Activated T-cell treated with anti-CD3 and anti-CD28 coated beads, Interleukin-2, amount 50 U/mL, for 4 hours (primary cell): ENCODE measurements at regions not wholly inside any gene's neighbourhood (a gene's known extent, or its start where the extent isn't known, plus 50 kb on each side); places are given as distances from the start of the nearest gene placed in this dataset.
A peak's percentile ranks its signal among the peaks of the same experiment; 100 is the strongest.
"Not testable (repeated sequence)": the region's sequence is repeated elsewhere in the genome, so short reads cannot be mapped to it uniquely, and the experiment has no call there.

Experiments used
- ATAC-seq, 2 donors: fragments of 200-7000 bp; cut with Tn5 transposase; one replicate each; pipeline ENCODE4 v1.10.0; 2021
- DNase-seq: peaks from one replicate; pipeline ENCODE4 v3.0.0-alpha.2; 2020
- H3K27me3 Mint-ChIP-seq: one replicate; pipeline ENCODE4 v1.8.0; 2021; ENCODE audit warnings: low read depth, mixed read lengths
- H3K36me3 Mint-ChIP-seq: one replicate; pipeline ENCODE4 v1.8.0; 2022; ENCODE audit warnings: mixed read lengths; ENCODE audit not compliant: insufficient read depth
- H3K4me1 Mint-ChIP-seq: one replicate; pipeline ENCODE4 v1.8.0; 2021; ENCODE audit warnings: low read depth, mixed read lengths
- H3K4me3 Mint-ChIP-seq: one replicate; pipeline ENCODE4 v1.8.0; 2021; ENCODE audit warnings: mild to moderate bottlenecking, moderate library complexity, mixed read lengths
- H3K9me3 Mint-ChIP-seq: one replicate; pipeline ENCODE4 v1.8.0; 2021; ENCODE audit warnings: mixed read lengths

- no peaks in the 10 kb centered on the region for H3K4me1 Mint-ChIP-seq
- ATAC-seq (no peak), DNase-seq (no peak)
- H3K9me3 Mint-ChIP-seq: no peaks in the 10 kb centered on the region
- H3K36me3 Mint-ChIP-seq: no peaks in the 10 kb centered on the region
- peaks cover 5% of the 10 kb centered on the region for H3K27me3 Mint-ChIP-seq
- no peak overlapping the region for H3K4me3 Mint-ChIP-seq
Observed at GRCh38 chr15:84400017-84400740, 164.6 kb downstream of the GOLGA6L4 start.

- ATAC-seq (no peak), DNase-seq (no peak)
- no peaks in the 10 kb centered on the region for H3K9me3 Mint-ChIP-seq
- H3K4me3 Mint-ChIP-seq: no peak overlapping the region
- no peaks in the 10 kb centered on the region for H3K4me1 Mint-ChIP-seq
- H3K36me3 Mint-ChIP-seq: no peaks in the 10 kb centered on the region
- H3K27me3 Mint-ChIP-seq: peaks cover 4% of the 10 kb centered on the region
Observed at GRCh38 chr15:84400820-84401219, 165.2 kb downstream of the GOLGA6L4 start.

GRCh38 chr15:84401461-84401860 is 165.9 kb downstream of the GOLGA6L4 start:
- not testable (repeated sequence) for H3K4me3 Mint-ChIP-seq, ATAC-seq, H3K36me3 Mint-ChIP-seq, DNase-seq, H3K27me3 Mint-ChIP-seq, H3K9me3 Mint-ChIP-seq, H3K4me1 Mint-ChIP-seq

- not testable (repeated sequence) for H3K9me3 Mint-ChIP-seq, H3K27me3 Mint-ChIP-seq, ATAC-seq, H3K4me3 Mint-ChIP-seq, H3K36me3 Mint-ChIP-seq, DNase-seq, H3K4me1 Mint-ChIP-seq
Observed at GRCh38 chr15:84401891-84402840, 166.6 kb downstream of the GOLGA6L4 start.

GRCh38 chr15:84402856-84403608 is 167.5 kb downstream of the GOLGA6L4 start:
- H3K4me3 Mint-ChIP-seq: no peak overlapping the region
- DNase-seq: no peak
- H3K36me3 Mint-ChIP-seq: no peaks in the 10 kb centered on the region
- H3K27me3 Mint-ChIP-seq: peaks cover 4% of the 10 kb centered on the region
- H3K9me3 Mint-ChIP-seq: no peaks in the 10 kb centered on the region
- H3K4me1 Mint-ChIP-seq: no peaks in the 10 kb centered on the region
- ATAC-seq: no peak

GRCh38 chr15:84409357-84409756 is 173.8 kb downstream of the GOLGA6L4 start:
- not testable (repeated sequence) for H3K36me3 Mint-ChIP-seq, ATAC-seq, H3K27me3 Mint-ChIP-seq, H3K4me1 Mint-ChIP-seq, H3K4me3 Mint-ChIP-seq, DNase-seq, H3K9me3 Mint-ChIP-seq

GRCh38 chr15:84421513-84422181 is 179.2 kb upstream of the ZSCAN2 start:
- ATAC-seq, H3K36me3 Mint-ChIP-seq, DNase-seq, H3K9me3 Mint-ChIP-seq, H3K4me3 Mint-ChIP-seq, H3K4me1 Mint-ChIP-seq, H3K27me3 Mint-ChIP-seq: not testable (repeated sequence)

GRCh38 chr15:84425327-84425726 is 175.5 kb upstream of the ZSCAN2 start:
- H3K9me3 Mint-ChIP-seq, H3K27me3 Mint-ChIP-seq, H3K4me3 Mint-ChIP-seq, ATAC-seq, H3K4me1 Mint-ChIP-seq, DNase-seq, H3K36me3 Mint-ChIP-seq: not testable (repeated sequence)

GRCh38 chr15:84473305-84473877 is 127.4 kb upstream of the ZSCAN2 start:
- ATAC-seq, H3K4me1 Mint-ChIP-seq, H3K9me3 Mint-ChIP-seq, H3K4me3 Mint-ChIP-seq, DNase-seq, H3K36me3 Mint-ChIP-seq, H3K27me3 Mint-ChIP-seq: not testable (repeated sequence)

- not testable (repeated sequence) for H3K9me3 Mint-ChIP-seq, DNase-seq, H3K4me1 Mint-ChIP-seq, ATAC-seq, H3K36me3 Mint-ChIP-seq, H3K27me3 Mint-ChIP-seq, H3K4me3 Mint-ChIP-seq
Observed at GRCh38 chr15:84476364-84477033, 124.3 kb upstream of the ZSCAN2 start.

- not testable (repeated sequence) for DNase-seq, H3K4me3 Mint-ChIP-seq, H3K36me3 Mint-ChIP-seq, H3K4me1 Mint-ChIP-seq, H3K27me3 Mint-ChIP-seq, H3K9me3 Mint-ChIP-seq
- peak; percentile 93 to 96 for ATAC-seq
Observed at GRCh38 chr15:84477550-84477949, 123.3 kb upstream of the ZSCAN2 start.

- H3K27me3 Mint-ChIP-seq, H3K4me3 Mint-ChIP-seq, H3K36me3 Mint-ChIP-seq, H3K9me3 Mint-ChIP-seq, ATAC-seq, H3K4me1 Mint-ChIP-seq, DNase-seq: not testable (repeated sequence)
Observed at GRCh38 chr15:84480174-84480681, 120.6 kb upstream of the ZSCAN2 start.

GRCh38 chr15:84483859-84484258 is 117.0 kb upstream of the ZSCAN2 start:
- not testable (repeated sequence) for ATAC-seq, H3K27me3 Mint-ChIP-seq, H3K36me3 Mint-ChIP-seq, DNase-seq, H3K4me3 Mint-ChIP-seq, H3K9me3 Mint-ChIP-seq, H3K4me1 Mint-ChIP-seq
